Hepatocyte (in vitro differentiated cells): ENCODE measurements at regions not wholly inside any gene's neighbourhood (a gene's known extent, or its start where the extent isn't known, plus 50 kb on each side); places are given as distances from the start of the nearest gene placed in this dataset.

Source experiments
- CTCF ChIP-seq: fragments of 200-600 bp; sonication (generic); IDR thresholded peaks from 2 replicates; pipeline ENCODE4 v1.5.1; 2016; ENCODE audit warnings: antibody characterized with exemption, mild to moderate bottlenecking; ENCODE audit not compliant: poor library complexity
- EZH2 ChIP-seq: fragments of 200-600 bp; sonication (generic); IDR thresholded peaks from 2 replicates; pipeline ENCODE4 v1.6.1; 2016; ENCODE audit warnings: antibody characterized with exemption, mild to moderate bottlenecking, borderline replicate concordance
- EZH2phosphoT487 ChIP-seq: fragments of 200-600 bp; sonication (generic); IDR thresholded peaks from one replicate; pipeline ENCODE4 v1.6.1; 2018; ENCODE audit warnings: antibody characterized with exemption, mild to moderate bottlenecking, low read depth, moderate library complexity; ENCODE audit not compliant: unreplicated experiment, severe bottlenecking

- no peak for TF ChIP-seq CTCF
- no peak for TF ChIP-seq EZH2phosphoT487
- TF ChIP-seq EZH2, result no peak
These were observed 525.5 kb upstream of the SGCG start for GRCh38 chr13:22655106-22655852.
